HG02884 (cell line): ENCODE measurements at regions not wholly inside any gene's neighbourhood (a gene's known extent, or its start where the extent isn't known, plus 50 kb on each side); places are given as distances from the start of the nearest gene placed in this dataset.
"Not testable (repeated sequence)": the region's sequence is repeated elsewhere in the genome, so short reads cannot be mapped to it uniquely, and the experiment has no call there.

Experiments used
- ATAC-seq: cut with Tn5 transposase; IDR thresholded peaks from one replicate; pipeline ENCODE4 v1.9.1; 2021; ENCODE audit warnings: mild to moderate bottlenecking, moderate library complexity; ENCODE audit not compliant: unreplicated experiment

GRCh38 chr17:51387582-51387981 is 127.2 kb downstream of the UTP18 start:
- no peak for ATAC-seq

DNA sequence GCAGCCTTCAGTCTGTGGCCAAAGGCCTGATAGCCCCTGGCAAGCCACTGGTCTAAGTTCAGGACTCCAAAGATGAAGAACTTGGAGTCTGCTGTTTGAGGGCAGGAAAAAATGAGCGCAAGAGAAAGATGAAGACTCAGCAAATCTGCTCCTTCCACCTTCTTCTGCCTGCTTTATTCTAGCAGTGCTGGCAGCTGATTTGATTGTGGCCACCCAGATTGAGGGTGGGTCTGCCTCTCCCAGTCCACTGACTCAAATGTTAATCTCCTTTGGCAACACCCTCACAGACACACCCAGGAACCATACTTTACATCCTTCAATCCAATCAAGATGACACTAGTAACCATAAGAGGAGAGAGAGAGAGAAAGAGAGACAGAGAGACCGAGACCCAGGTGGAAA is 127.6 kb downstream of the UTP18 start:
- ATAC-seq: no peak

DNA sequence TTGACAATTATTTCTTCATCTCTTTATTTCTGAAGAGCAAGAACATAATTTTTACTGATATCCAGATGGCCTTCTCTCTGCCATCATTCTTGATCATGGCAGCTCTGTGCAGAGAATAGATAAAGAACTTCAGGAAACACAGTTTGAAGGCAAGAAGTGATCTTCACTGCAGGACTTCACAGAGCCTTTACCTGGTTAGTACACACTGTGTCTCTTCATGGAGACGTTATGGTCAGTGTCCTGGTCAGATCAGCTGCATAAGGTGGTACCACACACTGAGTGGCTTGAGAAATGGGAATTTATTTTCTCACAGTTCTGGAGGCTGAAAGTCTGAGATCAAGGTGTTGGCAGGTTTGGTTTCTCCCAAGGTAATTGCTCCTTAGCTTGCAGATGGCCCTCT is 129.5 kb downstream of the UTP18 start:
- no peak for ATAC-seq

DNA sequence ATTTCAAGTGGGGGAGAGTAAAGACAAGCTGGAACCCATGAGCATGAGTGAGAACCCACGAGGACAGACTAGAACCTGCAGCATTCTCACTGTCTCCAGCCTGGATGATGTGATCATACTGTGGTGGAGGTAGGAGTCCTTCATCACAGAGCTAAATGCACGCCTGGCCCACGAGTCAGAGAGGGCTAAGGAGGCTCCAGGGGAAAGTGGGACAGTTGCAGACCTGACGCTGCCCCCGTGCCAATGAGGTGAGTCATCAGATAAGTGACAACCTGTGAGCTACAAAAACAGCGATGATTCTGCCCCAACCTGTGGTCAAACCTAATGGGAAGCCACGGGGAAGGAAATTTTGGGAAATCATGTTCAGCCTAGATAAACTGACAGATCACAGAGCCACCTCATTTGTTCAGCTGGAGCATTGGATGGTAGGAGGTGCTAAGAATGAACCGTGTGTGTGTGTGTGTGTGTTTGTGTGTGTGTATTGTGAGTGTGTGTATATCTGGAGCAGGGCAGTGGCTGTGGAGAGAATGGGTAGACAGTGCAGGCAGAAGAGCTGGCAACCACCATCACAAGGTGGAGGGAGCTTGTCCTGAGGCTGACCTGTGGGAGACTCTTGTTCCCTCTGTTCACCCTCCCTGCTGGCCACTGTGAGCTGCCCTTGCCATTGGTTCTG is 131.8 kb downstream of the UTP18 start:
- ATAC-seq: no peak

- ATAC-seq: no peak
Measured at GRCh38 chr17:51395621-51396020, 135.3 kb downstream of the UTP18 start.

DNA sequence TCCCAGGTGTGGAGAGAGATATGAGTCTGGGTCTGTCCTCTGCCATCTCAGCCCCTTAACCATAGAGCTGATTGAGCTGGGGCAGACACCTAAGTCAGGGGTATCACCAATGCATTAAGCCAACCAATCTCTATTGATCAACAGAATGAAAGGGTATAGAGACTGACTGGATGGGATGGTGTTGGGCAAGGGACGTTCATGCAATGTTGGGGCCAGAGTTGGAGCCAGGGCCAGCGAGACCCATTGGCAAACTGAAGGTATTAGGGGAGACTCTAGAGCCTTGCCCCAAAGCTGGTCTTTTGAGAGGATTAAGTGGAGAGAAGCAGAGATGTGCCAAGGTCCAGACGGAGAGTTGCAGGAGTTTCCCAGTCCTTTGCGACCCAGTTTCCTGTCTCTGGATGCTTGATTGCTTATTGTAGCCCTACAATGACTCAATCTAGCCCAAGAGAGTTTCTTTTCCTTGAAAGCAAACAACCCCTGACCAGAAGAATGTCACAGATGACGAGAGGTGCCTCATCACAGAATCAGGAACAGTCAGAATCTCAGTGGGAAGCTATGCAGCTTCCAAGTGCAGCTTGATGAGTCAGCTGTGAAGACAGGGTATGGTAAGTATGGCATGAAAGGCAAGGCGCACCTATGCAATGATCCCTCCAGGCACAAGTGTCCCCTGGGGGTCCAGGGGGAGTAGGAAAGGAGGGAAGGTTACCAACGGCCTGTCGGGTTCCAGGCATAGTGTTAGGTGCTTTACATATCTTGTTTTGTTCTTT is 137.2 kb downstream of the UTP18 start:
- ATAC-seq: no peak

DNA sequence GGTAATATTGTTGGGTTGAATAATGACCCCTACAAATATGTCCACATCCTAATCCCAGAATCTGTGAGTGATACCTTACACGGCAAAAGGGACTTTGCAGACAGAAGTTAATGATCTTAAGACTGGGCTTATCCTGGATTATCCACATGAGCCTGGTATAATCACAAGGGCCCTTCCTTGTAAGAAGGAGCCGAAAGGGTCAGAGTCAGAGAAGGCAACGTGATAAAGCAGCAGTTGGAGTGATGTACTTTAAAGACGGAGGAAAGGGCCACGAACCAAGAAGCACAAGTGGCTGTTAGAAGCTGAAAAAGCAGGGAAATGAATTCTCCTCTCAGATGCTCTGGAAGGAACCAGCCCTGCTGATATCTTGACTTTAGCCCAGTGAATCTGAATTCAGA is 137.8 kb downstream of the UTP18 start:
- ATAC-seq: no peak

GRCh38 chr17:51398687-51399086 is 138.3 kb downstream of the UTP18 start:
- ATAC-seq: no peak

DNA sequence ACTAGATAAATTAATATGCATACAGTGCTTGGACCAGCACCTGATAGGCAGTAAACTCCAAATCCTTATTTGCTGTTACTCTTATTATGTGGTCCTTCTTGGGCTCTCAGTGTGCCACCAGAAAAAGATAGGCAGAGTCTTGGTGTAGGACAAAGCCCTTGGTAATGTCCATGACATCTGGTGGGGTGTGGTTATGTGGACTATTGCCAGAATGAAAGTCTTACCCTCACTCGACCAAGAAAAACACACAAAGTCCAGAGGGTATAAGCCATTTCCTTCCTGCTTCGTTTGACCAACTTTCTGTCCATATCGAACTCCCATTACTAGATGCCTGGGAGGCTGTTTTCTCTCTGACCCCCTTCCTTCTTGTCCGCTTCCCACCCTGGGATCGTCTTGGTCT is 140.9 kb downstream of the UTP18 start:
- no peak for ATAC-seq

DNA sequence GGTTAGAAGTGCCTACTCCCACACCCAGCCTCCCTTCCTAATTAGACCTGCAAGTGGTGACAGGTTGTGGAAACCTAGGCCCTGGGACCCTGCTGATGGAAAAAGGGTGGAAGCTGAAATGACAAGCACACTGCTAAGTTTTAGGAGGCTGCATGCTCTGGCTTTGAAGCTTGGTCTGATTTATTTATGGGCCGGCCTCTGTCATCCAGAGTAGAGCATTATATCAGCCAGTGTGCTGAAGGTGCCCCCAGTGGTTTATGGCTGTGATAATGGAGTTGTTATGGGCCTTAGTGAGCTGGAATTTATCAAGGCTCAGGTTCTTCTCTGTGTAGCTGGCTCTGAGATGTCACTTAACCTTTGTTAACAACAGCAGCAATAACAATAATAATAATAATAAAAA is 142.6 kb downstream of the UTP18 start:
- ATAC-seq: no peak

GRCh38 chr17:51407576-51407975 is 147.2 kb downstream of the UTP18 start:
- no peak for ATAC-seq

DNA sequence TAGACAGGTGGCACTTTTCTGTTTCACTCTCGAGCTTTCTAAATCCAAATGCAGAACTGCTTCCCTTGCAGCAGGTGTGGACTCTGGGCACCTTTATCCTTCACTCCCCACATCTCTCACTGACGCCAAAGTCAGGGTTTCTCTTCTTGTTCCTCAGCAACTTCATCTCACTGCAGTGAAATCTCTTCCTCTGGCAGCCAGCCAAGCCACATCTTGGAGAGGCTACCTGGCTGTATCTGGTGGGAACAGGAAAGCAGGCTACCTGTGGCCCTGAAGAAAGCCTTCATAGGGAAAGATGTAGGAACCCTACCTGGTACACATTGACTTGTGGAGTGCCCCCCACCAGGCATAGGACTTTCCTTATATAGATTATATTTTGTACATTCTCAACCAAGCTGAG is 159.1 kb downstream of the UTP18 start:
- ATAC-seq: no peak

DNA sequence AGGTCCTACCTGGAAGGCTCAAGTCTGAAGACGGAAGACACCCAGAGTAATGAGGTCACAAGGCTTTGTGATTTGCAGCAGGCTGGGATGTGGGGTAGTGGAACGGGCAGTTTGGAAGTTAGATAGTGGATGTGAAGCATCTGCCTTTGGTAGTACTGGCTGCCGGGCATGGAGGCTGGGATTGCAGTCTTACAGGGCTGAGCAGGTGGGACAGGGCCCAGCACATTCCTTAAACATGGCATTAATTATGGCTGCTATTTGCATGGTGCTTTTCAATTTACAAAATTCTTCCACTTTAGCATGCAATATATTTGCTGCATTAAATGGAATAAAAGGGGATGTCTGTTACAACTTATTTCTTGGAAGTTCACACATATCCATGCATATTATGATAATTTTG is 161.2 kb downstream of the UTP18 start:
- no peak for ATAC-seq

DNA sequence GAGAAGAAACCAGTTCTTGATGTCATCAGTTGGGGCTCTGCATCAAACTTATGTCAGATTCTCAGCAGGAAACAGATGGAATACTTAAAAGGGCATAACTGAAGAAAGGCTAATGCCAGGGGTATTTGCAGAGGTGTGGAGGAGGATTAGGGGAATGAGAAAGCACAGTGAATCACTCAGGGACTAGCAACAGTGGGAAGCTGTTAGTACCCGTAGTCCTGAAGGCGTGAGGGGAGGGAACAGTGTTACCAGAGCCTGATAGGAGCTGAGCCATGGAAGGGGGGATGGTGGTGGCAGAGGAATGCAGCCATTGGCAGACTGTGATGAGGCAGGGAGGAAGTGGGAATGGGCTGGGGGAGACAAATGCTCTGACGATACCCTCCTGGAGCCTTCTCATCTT is 162.3 kb downstream of the UTP18 start:
- ATAC-seq: no peak

GRCh38 chr17:51423421-51424160 is 163.2 kb downstream of the UTP18 start:
- no peak for ATAC-seq

DNA sequence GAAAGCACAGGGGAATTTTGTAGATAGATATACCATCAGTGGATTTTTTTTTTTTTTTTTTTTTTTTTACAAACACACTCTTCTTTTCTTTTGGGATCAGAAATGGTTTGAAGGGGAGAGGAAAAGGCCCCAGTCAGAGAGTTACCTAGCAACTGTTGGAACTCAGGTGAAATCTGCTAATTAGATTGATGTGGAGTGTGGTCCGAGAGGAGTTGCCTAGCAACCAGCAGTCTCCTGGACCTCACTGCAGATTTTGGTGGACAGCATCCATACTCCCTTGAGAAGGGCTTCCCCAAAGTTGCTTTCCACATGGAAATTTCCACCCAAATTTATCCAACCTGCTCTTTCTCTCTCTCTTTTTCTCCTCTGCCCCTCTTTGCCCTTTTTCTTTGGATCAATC is 165.4 kb downstream of the UTP18 start:
- ATAC-seq: no peak

DNA sequence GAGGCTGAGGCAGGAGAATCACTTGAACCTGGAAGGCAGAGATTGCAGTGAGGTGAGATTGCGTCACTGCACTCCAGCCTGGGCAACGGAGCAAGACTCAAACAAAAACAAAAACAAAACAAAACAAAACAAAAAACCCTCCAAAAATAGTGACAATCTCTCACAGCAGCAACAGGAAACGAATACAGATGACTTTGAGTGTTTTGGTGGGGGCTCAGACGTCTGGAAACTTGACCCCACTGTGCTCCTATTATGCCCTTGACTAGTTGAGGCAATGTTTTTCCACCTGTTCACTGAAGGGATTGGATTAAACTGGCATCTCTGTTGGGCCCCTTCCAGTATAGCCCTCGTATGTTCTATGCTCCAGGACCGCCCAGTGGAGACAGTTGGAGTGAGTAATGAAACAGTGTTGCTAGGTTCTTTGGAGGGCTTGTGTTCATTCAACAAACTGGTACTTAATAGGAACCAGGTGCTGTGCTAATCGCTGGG is 167.0 kb downstream of the UTP18 start:
- ATAC-seq: peak; percentile 23

DNA sequence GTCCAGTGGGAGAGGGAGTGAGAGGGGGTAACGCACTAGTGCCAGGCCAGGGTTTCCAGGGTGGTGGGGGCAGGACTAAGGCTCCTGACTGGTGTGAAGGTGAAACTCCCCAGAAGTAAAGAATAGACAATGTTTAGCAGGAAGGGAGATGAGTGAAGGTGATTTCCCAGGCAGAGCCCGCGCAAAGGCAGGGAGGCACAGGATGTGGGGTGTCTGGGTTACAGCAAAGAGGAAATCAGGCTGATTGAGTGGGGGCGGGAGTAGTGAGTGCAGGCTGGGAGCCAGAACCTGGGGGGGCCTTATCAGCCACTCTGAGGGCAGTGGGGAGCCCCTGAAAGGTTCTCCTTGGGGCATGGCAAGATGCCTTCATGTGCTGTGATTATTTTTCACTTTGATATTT is 167.5 kb downstream of the UTP18 start:
- peak; percentile 68 for ATAC-seq

- ATAC-seq: no peak
Measured at GRCh38 chr17:51428668-51429495, 168.5 kb downstream of the UTP18 start.

GRCh38 chr17:51429938-51430337 is 169.6 kb downstream of the UTP18 start:
- not testable (repeated sequence) for ATAC-seq

- ATAC-seq: no peak
Measured at GRCh38 chr17:51430591-51430990, 170.2 kb downstream of the UTP18 start.
